Right cardiac atrium (tissue), 5 donors: ENCODE measurements at regions not wholly inside any gene's neighbourhood (a gene's known extent, or its start where the extent isn't known, plus 50 kb on each side); places are given as distances from the start of the nearest gene placed in this dataset.

Source experiments
- ATAC-seq, 2 donors: fragments of 200-7000 bp; cut with Tn5 transposase; one replicate each; pipeline versions ENCODE4 v1.8.0 to v1.9.1; 2020; ENCODE audit warnings: moderate library complexity in 2 of 2, mild to moderate bottlenecking in 1 of 2
- DNase-seq, 3 donors: peaks; one replicate each; pipeline ENCODE4 v3.0.0-alpha.2; 2020
- H3K27ac ChIP-seq: one replicate; pipeline ENCODE4 v1.5.1; 2013; ENCODE audit warnings: mild to moderate bottlenecking, low read length, control low read depth, moderate library complexity
- H3K27me3 ChIP-seq: one replicate; pipeline ENCODE4 v1.6.1; 2013; ENCODE audit not compliant: control insufficient read depth, insufficient read depth
- H3K4me1 ChIP-seq: one replicate; pipeline ENCODE4 v1.6.1; 2013; ENCODE audit warnings: low read length; ENCODE audit not compliant: control insufficient read depth, insufficient read depth
- H3K4me3 ChIP-seq: one replicate; pipeline ENCODE4 v1.5.1; 2013; ENCODE audit warnings: low read length, control low read depth
- H3K9me3 ChIP-seq: one replicate; pipeline ENCODE4 v1.6.1; 2013; ENCODE audit warnings: low read length; ENCODE audit not compliant: control insufficient read depth
- WGBS: extraction: QIAGEN DNeasy Blood & Tissue Kit; methylation state at CpG from one replicate; pipeline ENCODE4 v1.1.7; 2013; 5-methylcytosine and 5-hydroxymethylcytosine counted together
- intact Hi-C, 4 donors: fragments of 100-400 bp; cut with DNase I; formaldehyde crosslinking; loops; one replicate each; pipeline versions ENCODE4 v1.11.0 to v1.14.0; 2022 to 2023
- donor health status: healthy with polysubstance abuse.
- donor health status: DM: no; HTN: yes; CAD: no.
- donor health status: DM: no; HTN: no; CAD: no.
- donor health status: DM: no; HTN: yes; CAD: no; lungs with severe emphysema.
- donor health status: DM: yes; HTN: yes; CAD: no.

- no peak overlapping the region for H3K4me3 ChIP-seq
- ATAC-seq, result no peak
- DNase-seq, result no peak
- H3K27me3 ChIP-seq, result no peaks in the 10 kb centered on the region
- no peak overlapping the region for H3K27ac ChIP-seq
- 79% methylated on average over 3 of the region's 3 CpGs for WGBS
- no peaks in the 10 kb centered on the region for H3K9me3 ChIP-seq
- intact Hi-C loops, result no loop called here
- H3K4me1 ChIP-seq, result no peaks in the 10 kb centered on the region
Measured at GRCh38 chr13:78227709-78228108, 309.1 kb upstream of the EDNRB start.

GRCh38 chr13:78215458-78216108, 297.0 kb upstream of the EDNRB start:
- ATAC-seq (no peak), DNase-seq (no peak)
- Histone ChIP-seq H3K9me3 (no peaks in the 10 kb centered on the region), H3K4me3 (no peak overlapping the region), H3K27ac (no peak overlapping the region), H3K27me3 (peaks cover 3% of the 10 kb centered on the region), H3K4me1 (no peaks in the 10 kb centered on the region)
- WGBS, result 47% methylated on average over 4 of the region's 4 CpGs
- intact Hi-C loops, result no loop called here

- Histone ChIP-seq H3K27me3 (no peaks in the 10 kb centered on the region), H3K27ac (no peak overlapping the region), H3K4me3 (no peak overlapping the region), H3K4me1 (no peaks in the 10 kb centered on the region), H3K9me3 (no peaks in the 10 kb centered on the region)
- ATAC-seq (no peak), DNase-seq (no peak)
- WGBS, result 68% methylated on average over 3 of the region's 3 CpGs
- intact Hi-C loops, result loop anchor here in 1 of 4 donors (5.0 kb wide), 1 partner anchor 221 kb away; no protein-coding TSS in a partner anchor
Measured at GRCh38 chr13:78201411-78201810, 282.8 kb upstream of the EDNRB start.

- WGBS, result 67% methylated on average over 3 of the region's 3 CpGs
- no peak for ATAC-seq
- intact Hi-C loops, result no loop called here
Measured at GRCh38 chr13:78198821-78199220, 280.2 kb upstream of the EDNRB start.

GRCh38 chr13:78198419-78198818, 279.8 kb upstream of the EDNRB start:
- H3K9me3 ChIP-seq, result no peaks in the 10 kb centered on the region
- ATAC-seq, result no peak
- DNase-seq, result no peak
- H3K27me3 ChIP-seq, result no peaks in the 10 kb centered on the region
- H3K27ac ChIP-seq, result no peak overlapping the region
- intact Hi-C loops, result no loop called here
- WGBS, result 76% methylated on average over 1 of the region's 1 CpG
- H3K4me1 ChIP-seq, result no peaks in the 10 kb centered on the region
- no peak overlapping the region for H3K4me3 ChIP-seq

More at GRCh38 chr13:78198821-78199220, 280.2 kb upstream of the EDNRB start:
- Histone ChIP-seq H3K27me3 (no peaks in the 10 kb centered on the region), H3K4me1 (no peaks in the 10 kb centered on the region), H3K27ac (no peak overlapping the region), H3K9me3 (no peaks in the 10 kb centered on the region), H3K4me3 (no peak overlapping the region)
- no peak for DNase-seq

- no peaks in the 10 kb centered on the region for H3K27me3 ChIP-seq
- no peak for DNase-seq
- H3K4me1 ChIP-seq, result no peaks in the 10 kb centered on the region
- no peaks in the 10 kb centered on the region for H3K9me3 ChIP-seq
- no peak overlapping the region for H3K27ac ChIP-seq
- H3K4me3 ChIP-seq, result no peak overlapping the region
- no peak for ATAC-seq
- intact Hi-C loops, result no loop called here
- WGBS, result 86% methylated on average over 5 of the region's 5 CpGs
Measured at GRCh38 chr13:78197231-78197630, 278.6 kb upstream of the EDNRB start.

GRCh38 chr13:78194904-78195639, 276.4 kb upstream of the EDNRB start:
- DNase-seq (no peak), ATAC-seq (no peak)
- Histone ChIP-seq H3K4me3 (no peak overlapping the region), H3K9me3 (no peaks in the 10 kb centered on the region), H3K27ac (no peak overlapping the region), H3K4me1 (no peaks in the 10 kb centered on the region), H3K27me3 (no peaks in the 10 kb centered on the region)
- WGBS, result 82% methylated on average over 3 of the region's 3 CpGs
- intact Hi-C loops, result no loop called here

- Histone ChIP-seq H3K9me3 (no peaks in the 10 kb centered on the region), H3K27me3 (no peaks in the 10 kb centered on the region), H3K27ac (no peak overlapping the region), H3K4me3 (no peak overlapping the region), H3K4me1 (no peaks in the 10 kb centered on the region)
- ATAC-seq (no peak), DNase-seq (no peak)
- intact Hi-C loops, result no loop called here
Measured at GRCh38 chr13:78193846-78194245, 275.2 kb upstream of the EDNRB start.

GRCh38 chr13:78192716-78193115, 274.1 kb upstream of the EDNRB start:
- Histone ChIP-seq H3K4me1 (no peaks in the 10 kb centered on the region), H3K27ac (no peak overlapping the region), H3K4me3 (no peak overlapping the region), H3K27me3 (no peaks in the 10 kb centered on the region), H3K9me3 (no peaks in the 10 kb centered on the region)
- ATAC-seq (no peak), DNase-seq (no peak)
- 48% methylated on average over 1 of the region's 1 CpG for WGBS
- intact Hi-C loops, result no loop called here

GRCh38 chr13:78190296-78190695, 271.7 kb upstream of the EDNRB start:
- no peak for DNase-seq
- no peaks in the 10 kb centered on the region for H3K4me1 ChIP-seq
- no peaks in the 10 kb centered on the region for H3K27me3 ChIP-seq
- no peak for ATAC-seq
- H3K4me3 ChIP-seq, result no peak overlapping the region
- H3K27ac ChIP-seq, result no peak overlapping the region
- H3K9me3 ChIP-seq, result no peaks in the 10 kb centered on the region
- intact Hi-C loops, result no loop called here
- 69% methylated on average over 2 of the region's 2 CpGs for WGBS

GRCh38 chr13:78187781-78188180, 269.1 kb upstream of the EDNRB start:
- H3K9me3 ChIP-seq, result no peaks in the 10 kb centered on the region
- WGBS, result 47% methylated on average over 4 of the region's 4 CpGs
- no peak overlapping the region for H3K4me3 ChIP-seq
- no peak overlapping the region for H3K27ac ChIP-seq
- no peak for ATAC-seq
- no peaks in the 10 kb centered on the region for H3K27me3 ChIP-seq
- DNase-seq, result no peak
- intact Hi-C loops, result no loop called here
- no peaks in the 10 kb centered on the region for H3K4me1 ChIP-seq
